Stimulated activated CD8-positive, alpha-beta memory T cell treated with anti-CD3 and anti-CD28 coated beads, Interleukin-12 subunit alpha, Interleukin-12 subunit beta, amount 100 ng/mL, for 24 hours (primary cell): ENCODE measurements at regions not wholly inside any gene's neighbourhood (a gene's known extent, or its start where the extent isn't known, plus 50 kb on each side); places are given as distances from the start of the nearest gene placed in this dataset.

ENCODE experiments used
- DNase-seq: peaks from one replicate; pipeline ENCODE4 v3.0.0-alpha.2; 2020; ENCODE audit errors: extremely low read depth

GRCh38 chr15:58235961-58236360 is 97.8 kb downstream of the AQP9 start:
- no peak for DNase-seq

- DNase-seq, result no peak
Observed at GRCh38 chr15:58240191-58240932, 102.2 kb downstream of the AQP9 start.

- no peak for DNase-seq
Observed at GRCh38 chr15:58241872-58242271, 103.7 kb downstream of the AQP9 start.

- no peak for DNase-seq
Observed at GRCh38 chr15:58243070-58243469, 104.9 kb downstream of the AQP9 start.

- no peak for DNase-seq
Observed at GRCh38 chr15:58244536-58244935, 106.4 kb downstream of the AQP9 start.

- DNase-seq, result no peak
Observed at GRCh38 chr15:58246041-58246440, 107.9 kb downstream of the AQP9 start.

GRCh38 chr15:58247855-58248842 is 110.0 kb downstream of the AQP9 start:
- DNase-seq, result no peak

GRCh38 chr15:58249646-58250312 is 111.6 kb downstream of the AQP9 start:
- DNase-seq, result no peak

GRCh38 chr15:58252586-58253323 is 114.6 kb downstream of the AQP9 start:
- DNase-seq, result no peak

- no peak for DNase-seq
Observed at GRCh38 chr15:58257776-58258325, 119.7 kb downstream of the AQP9 start.

GRCh38 chr15:58258501-58259292 is 120.5 kb downstream of the AQP9 start:
- no peak for DNase-seq

- no peak for DNase-seq
Observed at GRCh38 chr15:58260205-58260724, 122.1 kb downstream of the AQP9 start.

GRCh38 chr15:58260725-58261267 is 122.6 kb downstream of the AQP9 start:
- DNase-seq, result no peak

GRCh38 chr15:58261368-58261767 is 123.2 kb downstream of the AQP9 start:
- no peak for DNase-seq

GRCh38 chr15:58264053-58264971 is 126.1 kb downstream of the AQP9 start:
- no peak for DNase-seq

GRCh38 chr15:58267051-58267450 is 128.9 kb downstream of the AQP9 start:
- DNase-seq, result no peak

GRCh38 chr15:58268746-58269267 is 130.6 kb downstream of the AQP9 start:
- DNase-seq, result no peak
